ENCODE measurements at regions not wholly inside any gene's neighbourhood (a gene's known extent, or its start where the extent isn't known, plus 50 kb on each side); places are given as distances from the start of the nearest gene placed in this dataset.

DNA sequence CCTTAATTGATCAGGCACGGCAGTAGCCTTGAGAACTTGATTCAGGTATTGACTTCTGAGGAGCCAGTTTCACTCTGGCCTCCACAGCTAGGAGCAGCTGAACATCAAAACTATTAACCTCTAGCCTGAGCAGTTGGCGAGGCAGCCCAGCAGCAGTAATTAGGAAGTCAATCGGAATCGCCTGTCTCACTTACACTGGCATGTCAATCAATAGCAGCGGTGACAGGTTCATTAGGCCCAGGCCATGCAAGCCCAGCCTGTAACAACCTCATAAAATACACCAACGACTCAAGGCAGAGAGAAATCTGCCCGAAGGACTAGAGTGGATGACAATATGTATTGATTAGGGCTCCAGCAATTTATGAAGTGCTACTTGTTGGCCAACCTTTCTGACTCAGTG is 255.4 kb upstream of the SKOR2 start:
- no peaks in the 10 kb centered on the region for H3K79me2 ChIP-seq (ENCODE audit: insufficient read depth, low read length)
- H3K27ac ChIP-seq (ENCODE audit: low read depth, low read length) = no peak overlapping the region
- no peaks in the 10 kb centered on the region for H3K9me3 ChIP-seq (ENCODE audit: insufficient read depth, low read length)
- no peaks in the 10 kb centered on the region; the same call in 1 of the 2 replicates for H3K9me2 ChIP-seq (replicated peaks; ENCODE audit: insufficient read depth, low read length)
- H2AFZ ChIP-seq (ENCODE audit: low read depth, low read length, severe bottlenecking) = no peak overlapping the region
- H4K20me1 ChIP-seq (ENCODE audit: low read depth, low read length) = no peaks in the 10 kb centered on the region
- no peaks in the 10 kb centered on the region for H3K36me3 ChIP-seq (ENCODE audit: low read length)
- no peak overlapping the region for H3K9ac ChIP-seq (ENCODE audit: low read length)
- H3K4me3 ChIP-seq (ENCODE audit: insufficient read depth, low read length, poor library complexity, severe bottlenecking) = no peak overlapping the region
- no peaks in the 10 kb centered on the region for H3K27me3 ChIP-seq (ENCODE audit: low read length)
- no peaks in the 10 kb centered on the region for H3F3A ChIP-seq (ENCODE audit: insufficient read depth)
- H3K4me2 ChIP-seq (ENCODE audit: low read depth, low read length, poor library complexity, severe bottlenecking) = no peak overlapping the region
- no peak for TF ChIP-seq EZH2phosphoT487 (conservative IDR thresholded peaks at IDR 0.05; ENCODE audit: low read length)
- TF ChIP-seq, protein P1, sequence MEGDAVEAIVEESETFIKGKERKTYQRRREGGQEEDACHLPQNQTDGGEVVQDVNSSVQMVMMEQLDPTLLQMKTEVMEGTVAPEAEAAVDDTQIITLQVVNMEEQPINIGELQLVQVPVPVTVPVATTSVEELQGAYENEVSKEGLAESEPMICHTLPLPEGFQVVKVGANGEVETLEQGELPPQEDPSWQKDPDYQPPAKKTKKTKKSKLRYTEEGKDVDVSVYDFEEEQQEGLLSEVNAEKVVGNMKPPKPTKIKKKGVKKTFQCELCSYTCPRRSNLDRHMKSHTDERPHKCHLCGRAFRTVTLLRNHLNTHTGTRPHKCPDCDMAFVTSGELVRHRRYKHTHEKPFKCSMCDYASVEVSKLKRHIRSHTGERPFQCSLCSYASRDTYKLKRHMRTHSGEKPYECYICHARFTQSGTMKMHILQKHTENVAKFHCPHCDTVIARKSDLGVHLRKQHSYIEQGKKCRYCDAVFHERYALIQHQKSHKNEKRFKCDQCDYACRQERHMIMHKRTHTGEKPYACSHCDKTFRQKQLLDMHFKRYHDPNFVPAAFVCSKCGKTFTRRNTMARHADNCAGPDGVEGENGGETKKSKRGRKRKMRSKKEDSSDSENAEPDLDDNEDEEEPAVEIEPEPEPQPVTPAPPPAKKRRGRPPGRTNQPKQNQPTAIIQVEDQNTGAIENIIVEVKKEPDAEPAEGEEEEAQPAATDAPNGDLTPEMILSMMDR (IDR thresholded peaks at IDR 0.05; ENCODE audit: insufficient read depth, low read length, poor library complexity, severe bottlenecking) = no peak

DNA sequence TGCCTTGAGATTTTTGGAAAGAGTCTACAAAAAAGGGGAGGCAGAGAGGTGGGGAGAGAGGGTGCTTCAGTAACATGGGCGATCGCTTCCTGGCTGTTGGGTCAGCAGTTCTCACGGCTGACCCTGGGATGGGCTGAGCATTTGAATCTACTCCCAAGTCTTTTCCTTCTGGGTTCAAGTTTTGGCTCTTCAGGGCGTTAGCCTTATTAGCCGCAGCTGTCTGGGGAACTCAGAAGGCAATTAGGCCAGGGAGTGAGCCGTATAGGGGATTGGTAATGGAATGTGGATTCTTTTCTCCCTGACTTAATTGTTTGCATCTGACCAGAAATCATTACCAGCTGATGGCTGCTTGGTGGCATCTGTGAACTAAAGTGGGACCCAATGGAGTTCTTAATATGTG is 250.5 kb upstream of the SKOR2 start:
- no peaks in the 10 kb centered on the region for H3K27me3 ChIP-seq (ENCODE audit: low read length)
- no peak overlapping the region for H2AFZ ChIP-seq (ENCODE audit: low read depth, low read length, severe bottlenecking)
- H3K4me3 ChIP-seq (ENCODE audit: insufficient read depth, low read length, poor library complexity, severe bottlenecking) = no peak overlapping the region
- no peaks in the 10 kb centered on the region for H3K9me3 ChIP-seq (ENCODE audit: insufficient read depth, low read length)
- H3F3A ChIP-seq (ENCODE audit: insufficient read depth) = no peaks in the 10 kb centered on the region
- no peak overlapping the region for H3K27ac ChIP-seq (ENCODE audit: low read depth, low read length)
- no peak overlapping the region for H3K4me2 ChIP-seq (ENCODE audit: low read depth, low read length, poor library complexity, severe bottlenecking)
- H3K9ac ChIP-seq (ENCODE audit: low read length) = no peak overlapping the region
- TF ChIP-seq EZH2phosphoT487 (conservative IDR thresholded peaks at IDR 0.05; ENCODE audit: low read length) = no peak
- no peaks in the 10 kb centered on the region; the same call in 1 of the 2 replicates for H3K9me2 ChIP-seq (replicated peaks; ENCODE audit: insufficient read depth, low read length)
- H3K36me3 ChIP-seq (ENCODE audit: low read length) = no peaks in the 10 kb centered on the region
- no peaks in the 10 kb centered on the region for H3K79me2 ChIP-seq (ENCODE audit: insufficient read depth, low read length)
- H4K20me1 ChIP-seq (ENCODE audit: low read depth, low read length) = no peaks in the 10 kb centered on the region

DNA sequence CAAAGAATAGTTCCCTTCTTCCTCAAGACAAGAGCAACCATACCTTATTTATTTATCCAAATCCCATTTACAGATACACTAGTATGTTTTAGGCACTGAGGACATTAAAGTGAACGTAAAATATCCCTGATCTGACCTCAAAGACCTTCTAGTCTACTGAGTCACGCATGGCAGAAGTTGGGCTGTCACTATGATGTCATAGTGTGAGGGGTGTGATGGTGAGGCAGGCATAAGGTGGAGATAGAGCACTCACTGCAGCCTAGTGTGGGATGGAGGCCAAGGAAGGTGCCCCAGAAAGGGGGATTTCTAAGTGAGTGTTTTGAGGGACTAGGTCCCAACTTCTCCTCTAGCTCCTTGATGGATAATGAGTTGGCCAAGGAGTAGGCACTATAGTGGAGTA is 249.5 kb upstream of the SKOR2 start:
- no peaks in the 10 kb centered on the region for H3K79me2 ChIP-seq (ENCODE audit: insufficient read depth, low read length)

DNA sequence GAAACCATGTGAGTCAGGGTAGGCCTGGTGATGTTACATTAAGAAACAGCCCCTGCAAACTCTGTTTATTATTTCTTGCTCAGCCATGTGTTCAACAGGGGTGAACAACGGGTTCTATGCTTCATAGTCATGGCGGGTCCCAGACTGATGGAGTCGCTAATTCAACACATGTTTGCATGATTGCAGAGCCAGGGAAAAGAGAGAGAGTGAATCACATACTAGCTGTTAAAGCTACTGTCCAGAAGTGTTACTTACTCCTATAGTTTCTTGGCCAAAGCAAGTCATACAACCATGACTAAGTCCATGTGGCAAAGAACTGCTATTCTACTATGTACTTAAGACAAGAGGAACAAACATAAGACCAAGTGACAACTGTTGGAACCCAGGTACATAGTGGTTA is 241.2 kb upstream of the SKOR2 start:
- no peaks in the 10 kb centered on the region for H3K9me2 ChIP-seq (replicated peaks; ENCODE audit: insufficient read depth, low read length)
- no peak overlapping the region for H3K27ac ChIP-seq (ENCODE audit: low read depth, low read length)
- TF ChIP-seq, protein P1 (IDR thresholded peaks at IDR 0.05; ENCODE audit: insufficient read depth, low read length, poor library complexity, severe bottlenecking) = no peak
- no peak for TF ChIP-seq EZH2phosphoT487 (conservative IDR thresholded peaks at IDR 0.05; ENCODE audit: low read length)

More for the DNA sequence above, 249.5 kb upstream of the SKOR2 start:
- Histone ChIP-seq H2AFZ (ENCODE audit: low read depth, low read length, severe bottlenecking) (no peak overlapping the region), H3K4me3 (ENCODE audit: insufficient read depth, low read length, poor library complexity, severe bottlenecking) (no peak overlapping the region), H4K20me1 (ENCODE audit: low read depth, low read length) (no peaks in the 10 kb centered on the region), H3K4me2 (ENCODE audit: low read depth, low read length, poor library complexity, severe bottlenecking) (no peak overlapping the region), H3K36me3 (ENCODE audit: low read length) (no peaks in the 10 kb centered on the region), H3K9ac (ENCODE audit: low read length) (no peak overlapping the region), H3F3A (ENCODE audit: insufficient read depth) (no peaks in the 10 kb centered on the region), H3K27me3 (ENCODE audit: low read length) (no peaks in the 10 kb centered on the region), H3K9me2 (replicated peaks; ENCODE audit: insufficient read depth, low read length) (no peaks in the 10 kb centered on the region), H3K27ac (ENCODE audit: low read depth, low read length) (no peak overlapping the region), H3K9me3 (ENCODE audit: insufficient read depth, low read length) (no peaks in the 10 kb centered on the region)
- TF ChIP-seq, protein P1 (IDR thresholded peaks at IDR 0.05; ENCODE audit: insufficient read depth, low read length, poor library complexity, severe bottlenecking) = no peak
- TF ChIP-seq EZH2phosphoT487 (conservative IDR thresholded peaks at IDR 0.05; ENCODE audit: low read length) = no peak

More for the DNA sequence above, 241.2 kb upstream of the SKOR2 start:
- no peaks in the 10 kb centered on the region for H4K20me1 ChIP-seq (ENCODE audit: low read depth, low read length)
- H2AFZ ChIP-seq (ENCODE audit: low read depth, low read length, severe bottlenecking) = no peak overlapping the region
- H3K79me2 ChIP-seq (ENCODE audit: insufficient read depth, low read length) = no peaks in the 10 kb centered on the region
- H3F3A ChIP-seq (ENCODE audit: insufficient read depth) = no peaks in the 10 kb centered on the region
- no peaks in the 10 kb centered on the region for H3K9me3 ChIP-seq (ENCODE audit: insufficient read depth, low read length)
- no peak overlapping the region for H3K4me3 ChIP-seq (ENCODE audit: insufficient read depth, low read length, poor library complexity, severe bottlenecking)
- H3K27me3 ChIP-seq (ENCODE audit: low read length) = 0 out of 2 replicates have a peak, but pooled peaks cover 6% of the 10 kb centered on the region
- H3K36me3 ChIP-seq (ENCODE audit: low read length) = no peaks in the 10 kb centered on the region
- H3K4me2 ChIP-seq (ENCODE audit: low read depth, low read length, poor library complexity, severe bottlenecking) = no peak overlapping the region
- H3K9ac ChIP-seq (ENCODE audit: low read length) = no peak overlapping the region
